HL-60 (cell line): ENCODE measurements at regions not wholly inside any gene's neighbourhood (a gene's known extent, or its start where the extent isn't known, plus 50 kb on each side); places are given as distances from the start of the nearest gene placed in this dataset.

Experiments used
- DNase-seq, 2 experiments: peaks; one replicate each; pipeline ENCODE4 v3.0.0-alpha.2; 2010 to 2020; ENCODE audit warnings: low read depth in 1 of 2, low spot score in 1 of 2
- H3K27ac ChIP-seq: fragments of 250-450 bp; sonication (Bioruptor Pico); replicated peaks from 2 replicates; pipeline ENCODE4 v1.5.1; 2020; ENCODE audit warnings: mild to moderate bottlenecking, moderate library complexity
- H3K27me3 ChIP-seq: fragments of 250-450 bp; sonication (Bioruptor Pico); 2 replicates; pipeline ENCODE4 v1.5.1; 2021; ENCODE audit warnings: mild to moderate bottlenecking, moderate library complexity; ENCODE audit not compliant: insufficient read depth, poor library complexity, severe bottlenecking
- H3K4me3 ChIP-seq: replicated peaks from 2 replicates; pipeline ENCODE4 v1.5.1; 2011; ENCODE audit warnings: mild to moderate bottlenecking, control low read depth, low read length; ENCODE audit not compliant: insufficient read depth
- GABPA ChIP-seq: IDR thresholded peaks from 2 replicates; pipeline ENCODE4 v1.6.1; 2012; ENCODE audit warnings: low read depth
- POLR2AphosphoS5 ChIP-seq: IDR thresholded peaks from 2 replicates; pipeline ENCODE4 v1.6.1; 2012; ENCODE audit warnings: low read depth
- SPI1 ChIP-seq: IDR thresholded peaks from 2 replicates; pipeline ENCODE4 v1.6.1; 2012; ENCODE audit warnings: low read depth, mild to moderate bottlenecking, borderline replicate concordance
- TF ChIP-seq, protein P1 (sequence below): IDR thresholded peaks from one replicate; pipeline ENCODE4 v1.5.1; 2011; ENCODE audit warnings: low read length, control low read depth, inconsistent platforms; ENCODE audit not compliant: insufficient read depth
- TF ChIP-seq, protein P2 (sequence below): IDR thresholded peaks from 2 replicates; pipeline ENCODE4 v1.6.1; 2012; ENCODE audit warnings: low read depth; ENCODE audit not compliant: insufficient replicate concordance

DNA sequence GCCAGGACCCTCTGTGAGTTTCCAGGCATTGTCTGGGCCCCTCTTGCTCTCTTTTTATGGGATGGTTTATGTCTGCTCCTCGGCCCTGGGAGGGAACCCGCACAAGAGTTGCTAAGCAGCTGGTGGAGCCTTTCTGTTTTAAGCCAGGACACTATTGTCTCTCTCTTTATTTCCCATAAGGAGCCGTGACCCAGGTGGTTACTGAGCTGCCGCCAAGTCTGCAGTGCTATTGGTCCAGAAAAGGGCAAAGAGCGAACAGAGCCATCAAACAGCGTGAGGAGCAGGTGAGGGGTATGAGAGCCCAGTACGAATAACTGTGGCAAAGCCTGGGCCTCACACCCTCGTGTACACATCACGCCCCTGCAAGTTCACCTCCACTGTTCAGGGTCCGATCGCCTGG is 280.2 kb downstream of the SHQ1 start:
- H3K27ac ChIP-seq, result no peak overlapping the region
- TF ChIP-seq GABPA (no peak), SPI1 (no peak), POLR2AphosphoS5 (no peak)
- TF ChIP-seq, protein P1, sequence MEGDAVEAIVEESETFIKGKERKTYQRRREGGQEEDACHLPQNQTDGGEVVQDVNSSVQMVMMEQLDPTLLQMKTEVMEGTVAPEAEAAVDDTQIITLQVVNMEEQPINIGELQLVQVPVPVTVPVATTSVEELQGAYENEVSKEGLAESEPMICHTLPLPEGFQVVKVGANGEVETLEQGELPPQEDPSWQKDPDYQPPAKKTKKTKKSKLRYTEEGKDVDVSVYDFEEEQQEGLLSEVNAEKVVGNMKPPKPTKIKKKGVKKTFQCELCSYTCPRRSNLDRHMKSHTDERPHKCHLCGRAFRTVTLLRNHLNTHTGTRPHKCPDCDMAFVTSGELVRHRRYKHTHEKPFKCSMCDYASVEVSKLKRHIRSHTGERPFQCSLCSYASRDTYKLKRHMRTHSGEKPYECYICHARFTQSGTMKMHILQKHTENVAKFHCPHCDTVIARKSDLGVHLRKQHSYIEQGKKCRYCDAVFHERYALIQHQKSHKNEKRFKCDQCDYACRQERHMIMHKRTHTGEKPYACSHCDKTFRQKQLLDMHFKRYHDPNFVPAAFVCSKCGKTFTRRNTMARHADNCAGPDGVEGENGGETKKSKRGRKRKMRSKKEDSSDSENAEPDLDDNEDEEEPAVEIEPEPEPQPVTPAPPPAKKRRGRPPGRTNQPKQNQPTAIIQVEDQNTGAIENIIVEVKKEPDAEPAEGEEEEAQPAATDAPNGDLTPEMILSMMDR, result no peak
- TF ChIP-seq, protein P2, sequence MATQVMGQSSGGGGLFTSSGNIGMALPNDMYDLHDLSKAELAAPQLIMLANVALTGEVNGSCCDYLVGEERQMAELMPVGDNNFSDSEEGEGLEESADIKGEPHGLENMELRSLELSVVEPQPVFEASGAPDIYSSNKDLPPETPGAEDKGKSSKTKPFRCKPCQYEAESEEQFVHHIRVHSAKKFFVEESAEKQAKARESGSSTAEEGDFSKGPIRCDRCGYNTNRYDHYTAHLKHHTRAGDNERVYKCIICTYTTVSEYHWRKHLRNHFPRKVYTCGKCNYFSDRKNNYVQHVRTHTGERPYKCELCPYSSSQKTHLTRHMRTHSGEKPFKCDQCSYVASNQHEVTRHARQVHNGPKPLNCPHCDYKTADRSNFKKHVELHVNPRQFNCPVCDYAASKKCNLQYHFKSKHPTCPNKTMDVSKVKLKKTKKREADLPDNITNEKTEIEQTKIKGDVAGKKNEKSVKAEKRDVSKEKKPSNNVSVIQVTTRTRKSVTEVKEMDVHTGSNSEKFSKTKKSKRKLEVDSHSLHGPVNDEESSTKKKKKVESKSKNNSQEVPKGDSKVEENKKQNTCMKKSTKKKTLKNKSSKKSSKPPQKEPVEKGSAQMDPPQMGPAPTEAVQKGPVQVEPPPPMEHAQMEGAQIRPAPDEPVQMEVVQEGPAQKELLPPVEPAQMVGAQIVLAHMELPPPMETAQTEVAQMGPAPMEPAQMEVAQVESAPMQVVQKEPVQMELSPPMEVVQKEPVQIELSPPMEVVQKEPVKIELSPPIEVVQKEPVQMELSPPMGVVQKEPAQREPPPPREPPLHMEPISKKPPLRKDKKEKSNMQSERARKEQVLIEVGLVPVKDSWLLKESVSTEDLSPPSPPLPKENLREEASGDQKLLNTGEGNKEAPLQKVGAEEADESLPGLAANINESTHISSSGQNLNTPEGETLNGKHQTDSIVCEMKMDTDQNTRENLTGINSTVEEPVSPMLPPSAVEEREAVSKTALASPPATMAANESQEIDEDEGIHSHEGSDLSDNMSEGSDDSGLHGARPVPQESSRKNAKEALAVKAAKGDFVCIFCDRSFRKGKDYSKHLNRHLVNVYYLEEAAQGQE, result no peak
- no peak for DNase-seq
- no peaks in the 10 kb centered on the region for H3K27me3 ChIP-seq
- H3K4me3 ChIP-seq, result no peak overlapping the region

DNA sequence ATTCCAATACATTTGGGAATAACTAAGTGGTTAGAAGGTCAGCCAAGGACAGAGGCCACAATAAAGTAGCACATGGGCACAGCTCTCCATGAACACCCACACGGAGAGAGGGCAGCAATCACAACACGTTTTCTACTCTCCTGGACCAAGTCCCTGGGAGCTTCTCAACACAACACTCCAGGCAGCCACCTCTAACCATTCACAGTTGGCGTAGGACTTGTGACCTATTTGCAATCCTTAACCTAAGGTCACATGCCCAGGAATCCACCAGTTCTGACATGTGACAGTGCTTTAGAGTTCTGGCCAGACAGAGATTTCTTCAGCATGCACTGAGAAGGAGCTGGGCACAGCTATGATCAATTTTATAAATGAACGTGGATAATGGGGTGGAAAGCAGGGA is 280.8 kb downstream of the SHQ1 start:
- Histone ChIP-seq H3K27ac (no peak overlapping the region), H3K4me3 (no peak overlapping the region), H3K27me3 (no peaks in the 10 kb centered on the region)
- TF ChIP-seq GABPA (no peak), POLR2AphosphoS5 (no peak), SPI1 (no peak)
- TF ChIP-seq, protein P2, result no peak
- TF ChIP-seq, protein P1, result no peak
- no peak for DNase-seq

DNA sequence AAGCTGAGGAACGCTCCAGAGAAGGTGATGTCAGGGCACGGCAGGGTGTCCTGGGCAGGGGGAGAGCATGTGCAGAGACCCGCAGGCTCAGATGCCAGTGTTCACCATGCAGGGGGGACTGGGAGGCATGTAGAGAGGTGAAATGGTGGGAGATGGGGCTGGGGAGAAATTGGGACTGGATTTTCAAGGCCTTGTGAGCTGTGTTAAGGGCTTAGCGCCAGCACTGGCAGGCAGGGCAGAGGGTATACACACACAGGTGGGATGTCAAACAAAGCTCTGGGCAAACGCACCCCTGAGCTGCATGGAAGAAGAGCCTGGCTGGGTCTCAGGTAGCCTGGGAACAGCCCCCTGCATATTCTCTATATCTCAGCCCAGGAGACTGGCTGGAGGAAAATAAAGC is 282.7 kb downstream of the SHQ1 start:
- no peaks in the 10 kb centered on the region for H3K27me3 ChIP-seq
- TF ChIP-seq, protein P2, result no peak
- TF ChIP-seq, protein P1, result no peak
- TF ChIP-seq POLR2AphosphoS5 (no peak), GABPA (no peak), SPI1 (no peak)

More for the DNA sequence above, 282.7 kb downstream of the SHQ1 start:
- DNase-seq, result no peak
- no peak overlapping the region for H3K4me3 ChIP-seq
- H3K27ac ChIP-seq, result no peak overlapping the region
